Thyroid gland (tissue), 4 donors: ENCODE measurements at regions not wholly inside any gene's neighbourhood (a gene's known extent, or its start where the extent isn't known, plus 50 kb on each side); places are given as distances from the start of the nearest gene placed in this dataset.
"Not testable (repeated sequence)": the region's sequence is repeated elsewhere in the genome, so short reads cannot be mapped to it uniquely, and the experiment has no call there.

Source experiments
- DNase-seq, 2 donors: peaks; one replicate each; pipeline ENCODE4 v3.0.0-alpha.2; 2019
- H3K27ac ChIP-seq, 3 donors: fragments of 200-600 bp; sonication (generic); 1 replicate in 2 of 3; 2 replicates in 1 of 3; pipeline ENCODE4 v1.5.1; 2016 to 2019; ENCODE audit warnings: mild to moderate bottlenecking in 1 of 3, moderate library complexity in 1 of 3
- H3K27me3 ChIP-seq: fragments of 200-600 bp; sonication (generic); one replicate; pipeline ENCODE4 v1.5.1; 2019
- H3K36me3 ChIP-seq, 2 donors: fragments of 200-600 bp; sonication (generic); one replicate each; pipeline ENCODE4 v1.5.1; 2016 to 2019
- H3K4me1 ChIP-seq, 2 donors: fragments of 200-600 bp; sonication (generic); one replicate each; pipeline ENCODE4 v1.5.1; 2017 to 2019
- H3K4me3 ChIP-seq, 3 donors: fragments of 200-600 bp; sonication (generic); replicated peaks in 1 of 3; 1 replicate in 2 of 3; 2 replicates in 1 of 3; pipeline ENCODE4 v1.5.1; 2016; ENCODE audit warnings: mild to moderate bottlenecking in 1 of 3
- H3K9me3 ChIP-seq: fragments of 200-600 bp; sonication (generic); one replicate; pipeline ENCODE4 v1.5.1; 2017
- POLR2A ChIP-seq, 2 donors: fragments of 450-650 bp; IDR thresholded peaks; one replicate each; pipeline ENCODE4 v1.6.1; 2017; ENCODE audit warnings: antibody characterized with exemption in 2 of 2, mild to moderate bottlenecking in 2 of 2, moderate library complexity in 1 of 2
- WGBS, 2 donors: methylation state at CpG; one replicate each; pipeline ENCODE4 v1.1.5; 2017; 5-methylcytosine and 5-hydroxymethylcytosine counted together
- intact Hi-C: fragments of 100-400 bp; cut with DNase I; formaldehyde crosslinking; loops from one replicate; pipeline ENCODE4 v1.15.1; 2023
- TF ChIP-seq, protein P1 (sequence below), 6 experiments: fragments of 200-600 bp in 3 of 6; fragments of 450-650 bp in 3 of 6; sonication (generic) in 3 of 6; IDR thresholded peaks; one replicate each; pipeline ENCODE4 v1.5.1; 2016 to 2019; ENCODE audit warnings: antibody characterized with exemption in 6 of 6, mild to moderate bottlenecking in 2 of 6, inconsistent platforms in 1 of 6, moderate library complexity in 1 of 6

DNA sequence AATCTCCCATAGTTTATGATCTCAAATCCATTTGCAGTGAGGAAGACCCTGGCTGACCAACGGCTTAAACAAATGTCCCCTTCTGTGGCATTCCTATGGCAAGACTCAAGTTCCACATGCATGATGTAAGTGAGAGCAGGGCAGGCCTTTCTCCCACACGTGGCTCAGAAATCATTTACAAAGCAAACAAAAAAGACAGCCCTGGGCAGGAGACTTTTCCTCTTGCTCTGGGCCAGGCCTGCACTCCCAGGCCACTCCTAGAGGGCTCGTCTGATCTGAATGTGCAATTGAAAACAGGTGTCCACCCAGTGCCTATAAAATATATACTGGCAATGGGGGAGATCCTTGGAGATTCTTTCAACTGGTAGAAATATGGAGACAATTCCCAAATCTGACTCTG is 123.1 kb downstream of the DMRT2 start:
- no peaks in the 10 kb centered on the region for H3K36me3 ChIP-seq
- no peaks in the 10 kb centered on the region for H3K27me3 ChIP-seq
- DNase-seq, result peak; percentile 23 to 29
- no peak for TF ChIP-seq POLR2A (IDR thresholded peaks at IDR 0.05)
- TF ChIP-seq, protein P1, sequence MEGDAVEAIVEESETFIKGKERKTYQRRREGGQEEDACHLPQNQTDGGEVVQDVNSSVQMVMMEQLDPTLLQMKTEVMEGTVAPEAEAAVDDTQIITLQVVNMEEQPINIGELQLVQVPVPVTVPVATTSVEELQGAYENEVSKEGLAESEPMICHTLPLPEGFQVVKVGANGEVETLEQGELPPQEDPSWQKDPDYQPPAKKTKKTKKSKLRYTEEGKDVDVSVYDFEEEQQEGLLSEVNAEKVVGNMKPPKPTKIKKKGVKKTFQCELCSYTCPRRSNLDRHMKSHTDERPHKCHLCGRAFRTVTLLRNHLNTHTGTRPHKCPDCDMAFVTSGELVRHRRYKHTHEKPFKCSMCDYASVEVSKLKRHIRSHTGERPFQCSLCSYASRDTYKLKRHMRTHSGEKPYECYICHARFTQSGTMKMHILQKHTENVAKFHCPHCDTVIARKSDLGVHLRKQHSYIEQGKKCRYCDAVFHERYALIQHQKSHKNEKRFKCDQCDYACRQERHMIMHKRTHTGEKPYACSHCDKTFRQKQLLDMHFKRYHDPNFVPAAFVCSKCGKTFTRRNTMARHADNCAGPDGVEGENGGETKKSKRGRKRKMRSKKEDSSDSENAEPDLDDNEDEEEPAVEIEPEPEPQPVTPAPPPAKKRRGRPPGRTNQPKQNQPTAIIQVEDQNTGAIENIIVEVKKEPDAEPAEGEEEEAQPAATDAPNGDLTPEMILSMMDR (IDR thresholded peaks at IDR 0.05), result no peak
- peaks cover 7 to 8% of the 10 kb centered on the region in 2 donors for H3K4me1 ChIP-seq
- H3K4me3 ChIP-seq, result no peak overlapping the region
- intact Hi-C loops, result no loop called here
- no peaks in the 10 kb centered on the region for H3K9me3 ChIP-seq
- 15 to 18% methylated on average over 3 of the region's 3 CpGs for WGBS, 2 donors
- no peak overlapping the region for H3K27ac ChIP-seq

GRCh38 chr9:1173993-1174392 is 123.8 kb downstream of the DMRT2 start:
- H3K36me3 ChIP-seq, result no peaks in the 10 kb centered on the region
- H3K4me3 ChIP-seq, result no peak overlapping the region
- 80 to 82% methylated on average over 6 of the region's 6 CpGs for WGBS, 2 donors
- no peaks in the 10 kb centered on the region for H3K9me3 ChIP-seq
- no peaks in the 10 kb centered on the region for H3K27me3 ChIP-seq
- intact Hi-C loops, result no loop called here
- no peak overlapping the region for H3K27ac ChIP-seq
- H3K4me1 ChIP-seq, result peaks cover 7 to 8% of the 10 kb centered on the region in 2 donors
- TF ChIP-seq, protein P1 (IDR thresholded peaks at IDR 0.05), result no peak
- no peak for TF ChIP-seq POLR2A (IDR thresholded peaks at IDR 0.05)
- DNase-seq, result no peak

- Histone ChIP-seq H3K4me1 (no peaks in the 10 kb centered on the region), H3K27me3 (no peaks in the 10 kb centered on the region), H3K4me3 (no peak overlapping the region), H3K9me3 (no peaks in the 10 kb centered on the region), H3K36me3 (no peaks in the 10 kb centered on the region), H3K27ac (no peak overlapping the region)
- TF ChIP-seq, protein P1 (IDR thresholded peaks at IDR 0.05), result no peak
- TF ChIP-seq POLR2A (IDR thresholded peaks at IDR 0.05), result no peak
- intact Hi-C loops, result no loop called here
- WGBS, 2 donors, result 40 to 51% methylated on average over 2 of the region's 2 CpGs
- DNase-seq, result peak in 1 of 2 donors; percentile 17
Observed at GRCh38 chr9:1179366-1179765, 129.2 kb downstream of the DMRT2 start.

GRCh38 chr9:1184146-1184545 is 134.0 kb downstream of the DMRT2 start:
- H3K36me3 ChIP-seq, result no peaks in the 10 kb centered on the region
- intact Hi-C loops, result no loop called here
- H3K4me1 ChIP-seq, result no peaks in the 10 kb centered on the region
- no peak for TF ChIP-seq POLR2A (IDR thresholded peaks at IDR 0.05)
- TF ChIP-seq, protein P1 (IDR thresholded peaks at IDR 0.05), result no peak
- no peaks in the 10 kb centered on the region for H3K9me3 ChIP-seq
- no peak for DNase-seq
- no peaks in the 10 kb centered on the region for H3K27me3 ChIP-seq
- H3K4me3 ChIP-seq, result no peak overlapping the region
- H3K27ac ChIP-seq, result no peak overlapping the region

- 95 to 100% methylated on average over 1 to 9 of the region's 9 CpGs for WGBS, 2 donors
- H3K4me3 ChIP-seq, intact Hi-C loops, H3K27ac ChIP-seq, H3K36me3 ChIP-seq, H3K4me1 ChIP-seq, H3K27me3 ChIP-seq, DNase-seq, H3K9me3 ChIP-seq: not testable (repeated sequence)
Observed at GRCh38 chr9:1187137-1187536, 137.0 kb downstream of the DMRT2 start.

DNA sequence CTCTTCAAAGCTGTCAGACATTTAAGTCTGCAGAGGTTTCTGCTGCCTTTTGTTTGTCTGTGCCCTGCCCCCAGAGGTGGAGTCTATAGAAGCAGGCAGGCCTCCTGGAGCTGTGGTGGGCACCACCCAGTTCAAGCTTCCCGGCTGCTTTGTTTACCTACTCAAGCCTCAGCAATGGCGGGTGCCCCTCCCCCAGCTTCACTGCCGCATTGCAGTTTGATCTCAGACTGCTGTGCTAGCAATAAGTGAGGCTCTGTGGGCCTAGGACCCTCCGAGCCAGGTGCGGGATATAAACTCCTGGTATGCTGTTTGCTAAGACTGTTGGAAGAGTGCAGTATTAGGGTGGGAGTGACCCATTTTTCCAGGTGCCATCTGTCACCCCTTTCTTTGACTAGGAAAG is 145.5 kb downstream of the DMRT2 start:
- peaks cover 8 to 14% of the 10 kb centered on the region in 2 donors for H3K4me1 ChIP-seq
- H3K27ac ChIP-seq, intact Hi-C loops, H3K9me3 ChIP-seq, H3K27me3 ChIP-seq, H3K4me3 ChIP-seq, H3K36me3 ChIP-seq, DNase-seq: not testable (repeated sequence)
- WGBS, 2 donors, result 83 to 88% methylated on average over 5 of the region's 5 CpGs
